HCT116 (cell line): ENCODE measurements at regions not wholly inside any gene's neighbourhood (a gene's known extent, or its start where the extent isn't known, plus 50 kb on each side); places are given as distances from the start of the nearest gene placed in this dataset.

Experiments
- ATAC-seq: fragments of 200-7000 bp; cut with Tn5 transposase; 2 replicates; pipeline ENCODE4 v1.9.1; 2020; ENCODE audit warnings: mild to moderate bottlenecking, moderate library complexity
- BruUV-seq: library from RNA; stranded (reverse); fragments of 400-500 nt; replicated peaks from 2 replicates; lab custom pipeline; 2021; lab: Mats Ljungman, UMichigan
- CTCF ChIA-PET: fragments of 300-600 bp; sonication (Branson Sonifier 250); formaldehyde crosslinking; loops from one replicate; lab custom pipeline; 2021; ENCODE audit warnings: antibody characterized with exemption; lab: Charles Lee
- POLR2A ChIA-PET: fragments of 300-600, 350-600 bp; sonication (Branson Sonifier 250); formaldehyde crosslinking; loops from one replicate; lab custom pipeline; 2021; ENCODE audit warnings: antibody characterized with exemption; lab: Charles Lee
- RAD21 ChIA-PET, 2 experiments: fragments of 300-600 bp; sonication (Branson Sonifier 250); formaldehyde crosslinking; loops; one replicate each; lab custom pipeline; 2023; ENCODE audit warnings: low total read pairs in 2 of 2; ENCODE audit not compliant: uncharacterized antibody in 2 of 2, unreplicated experiment in 2 of 2, low non-redundant PET in 1 of 2; lab: Charles Lee
- DNase-seq: peaks from one replicate; pipeline ENCODE4 v3.0.0-alpha.2; 2010; ENCODE audit warnings: low read depth, low spot score
- H2AFZ ChIP-seq: fragments of 200-600 bp; shearing (Covaris generic), sonication (generic); 2 replicates; pipeline ENCODE4 v1.6.1; 2017; ENCODE audit warnings: low read depth, mixed run types, mixed read lengths, antibody characterized with exemption, low read length; ENCODE audit not compliant: poor library complexity, severe bottlenecking
- H3K27ac ChIP-seq: 2 replicates; pipeline ENCODE4 v1.5.1; 2012; ENCODE audit warnings: low read depth, low read length
- H3K27me3 ChIP-seq: fragments of 200-600 bp; sonication (generic); 2 replicates; pipeline ENCODE4 v1.6.1; 2016; ENCODE audit warnings: mixed run types, low read length, mixed read lengths; ENCODE audit not compliant: insufficient read depth
- H3K36me3 ChIP-seq, 2 experiments: fragments of 200-500 bp in 1 of 2; fragments of 200-600 bp in 1 of 2; sonication (Bioruptor generic) in 1 of 2; sonication (generic) in 1 of 2; 2 replicates each; pipeline versions ENCODE4 v1.5.1 to v1.6.1; 2014 to 2016; ENCODE audit warnings: low read length in 2 of 2, inconsistent platforms in 1 of 2, mixed read lengths in 1 of 2, mixed run types in 1 of 2; ENCODE audit not compliant: insufficient read depth in 2 of 2, control insufficient read depth in 1 of 2
- H3K4me1 ChIP-seq, 2 experiments: fragments of 200-600 bp in 1 of 2; sonication (generic) in 1 of 2; 2 replicates each; pipeline versions ENCODE4 v1.5.1 to v1.6.1; 2012 to 2017; ENCODE audit warnings: low read length in 2 of 2, inconsistent platforms in 1 of 2, mild to moderate bottlenecking in 1 of 2, mixed read lengths in 1 of 2, mixed run types in 1 of 2, moderate library complexity in 1 of 2; ENCODE audit not compliant: insufficient read depth in 2 of 2, control insufficient read depth in 1 of 2
- H3K4me2 ChIP-seq: fragments of 200-600 bp; sonication (generic); 2 replicates; pipeline ENCODE4 v1.6.1; 2017; ENCODE audit warnings: mixed run types, low read length, mixed read lengths
- H3K4me3 ChIP-seq, 2 experiments: fragments of 200-600 bp in 1 of 2; sonication (generic) in 1 of 2; replicated peaks in 1 of 2; 2 replicates each; pipeline ENCODE4 v1.5.1; 2011 to 2016; ENCODE audit warnings: low read length in 2 of 2, control low read depth in 1 of 2, low read depth in 1 of 2, mild to moderate bottlenecking in 1 of 2, mixed read lengths in 1 of 2, mixed run types in 1 of 2
- H3K79me2 ChIP-seq: fragments of 200-600 bp; sonication (generic); 2 replicates; pipeline ENCODE4 v1.6.1; 2017; ENCODE audit warnings: mild to moderate bottlenecking, mixed run types, low read length, moderate library complexity, mixed read lengths; ENCODE audit not compliant: insufficient read depth
- H3K9ac ChIP-seq: fragments of 200-600 bp; sonication (generic); 2 replicates; pipeline ENCODE4 v1.6.1; 2016; ENCODE audit warnings: low read length, mixed read lengths
- H3K9me2 ChIP-seq: fragments of 200-600 bp; sonication (generic), shearing (Covaris generic); 2 replicates; pipeline ENCODE4 v1.6.1; 2017; ENCODE audit warnings: mixed run types, mild to moderate bottlenecking, moderate library complexity; ENCODE audit not compliant: insufficient read depth
- H3K9me3 ChIP-seq, 2 experiments: fragments of 200-500 bp in 1 of 2; fragments of 200-600 bp in 1 of 2; sonication (Bioruptor generic) in 1 of 2; sonication (generic) in 1 of 2; 2 replicates each; pipeline ENCODE4 v1.6.1; 2014 to 2017; ENCODE audit warnings: low read length in 2 of 2, mixed read lengths in 2 of 2, inconsistent platforms in 1 of 2, low read depth in 1 of 2, mild to moderate bottlenecking in 1 of 2, mixed run types in 1 of 2, moderate library complexity in 1 of 2; ENCODE audit not compliant: control insufficient read depth in 1 of 2, insufficient read depth in 1 of 2
- H4K20me1 ChIP-seq: fragments of 200-600 bp; sonication (generic), shearing (Covaris generic); 2 replicates; pipeline ENCODE4 v1.6.1; 2017; ENCODE audit warnings: mixed run types, mild to moderate bottlenecking, moderate library complexity; ENCODE audit not compliant: insufficient read depth
- CBX3 ChIP-seq: IDR thresholded peaks from 2 replicates; pipeline ENCODE4 v1.6.1; 2012; ENCODE audit warnings: low read depth
- EGR1 ChIP-seq: IDR thresholded peaks from 2 replicates; pipeline ENCODE4 v1.6.1; 2012; ENCODE audit warnings: low read depth
- ELF1 ChIP-seq: IDR thresholded peaks from 2 replicates; pipeline ENCODE4 v1.6.1; 2012; ENCODE audit warnings: low read depth, borderline replicate concordance
- EZH2 ChIP-seq: fragments of 200-600 bp; sonication (generic); IDR thresholded peaks from 2 replicates; pipeline ENCODE4 v1.6.1; 2017; ENCODE audit warnings: antibody characterized with exemption, mixed run types
- EZH2phosphoT487 ChIP-seq: fragments of 200-600 bp; IDR thresholded peaks from 2 replicates; pipeline ENCODE4 v1.6.1; 2018; ENCODE audit warnings: antibody characterized with exemption, borderline replicate concordance
- JUND ChIP-seq: IDR thresholded peaks from 2 replicates; pipeline ENCODE4 v1.6.1; 2012
- POLR2A ChIP-seq: IDR thresholded peaks from 2 replicates; pipeline ENCODE4 v1.7.0; 2011; ENCODE audit warnings: borderline replicate concordance; ENCODE audit not compliant: insufficient read depth, insufficient read length; ENCODE audit errors: extremely low read depth
- SIN3A ChIP-seq: IDR thresholded peaks from 2 replicates; pipeline ENCODE4 v1.6.1; 2012; ENCODE audit warnings: low read depth
- SP1 ChIP-seq: IDR thresholded peaks from 2 replicates; pipeline ENCODE4 v1.6.1; 2012; ENCODE audit warnings: low read depth
- TCF7L2 ChIP-seq: IDR thresholded peaks from 2 replicates; pipeline ENCODE4 v1.7.0; 2011; ENCODE audit warnings: borderline replicate concordance, inconsistent platforms; ENCODE audit not compliant: insufficient read depth, insufficient read length; ENCODE audit errors: extremely low read depth
- YY1 ChIP-seq: IDR thresholded peaks from 2 replicates; pipeline ENCODE4 v1.6.1; 2011; ENCODE audit warnings: low read length, low read depth, moderate library complexity, mild to moderate bottlenecking; ENCODE audit not compliant: insufficient replicate concordance; ENCODE audit errors: extremely low read depth
- ZFX ChIP-seq: fragments of 450-650 bp; IDR thresholded peaks from 2 replicates; pipeline ENCODE4 v1.6.1; 2017
- intact Hi-C: fragments of 100-400 bp; cut with micrococcal nuclease; formaldehyde crosslinking; loops from 2 replicates; pipeline ENCODE4 v1.10.0; 2022
- TF ChIP-seq, protein P1 (sequence below), 3 experiments: fragments of 200-600 bp in 1 of 3; sonication (generic) in 1 of 3; IDR thresholded peaks in 2 of 3; conservative IDR thresholded peaks in 1 of 3; 2 replicates each; pipeline ENCODE4 v1.5.1; 2012 to 2017; ENCODE audit warnings: low read depth in 2 of 3, low read length in 2 of 3, antibody characterized with exemption in 1 of 3, borderline replicate concordance in 1 of 3, control low read depth in 1 of 3, mild to moderate bottlenecking in 1 of 3, mixed read lengths in 1 of 3, mixed run types in 1 of 3, moderate library complexity in 1 of 3; ENCODE audit not compliant: insufficient read depth in 1 of 3
- TF ChIP-seq, protein P2 (sequence below): IDR thresholded peaks from 2 replicates; pipeline ENCODE4 v1.6.1; 2011; ENCODE audit warnings: mild to moderate bottlenecking, low read length, moderate library complexity; ENCODE audit not compliant: insufficient replicate concordance; ENCODE audit errors: extremely low read depth
- TF ChIP-seq, protein P3 (sequence below): IDR thresholded peaks from 2 replicates; pipeline ENCODE4 v1.6.1; 2012

DNA sequence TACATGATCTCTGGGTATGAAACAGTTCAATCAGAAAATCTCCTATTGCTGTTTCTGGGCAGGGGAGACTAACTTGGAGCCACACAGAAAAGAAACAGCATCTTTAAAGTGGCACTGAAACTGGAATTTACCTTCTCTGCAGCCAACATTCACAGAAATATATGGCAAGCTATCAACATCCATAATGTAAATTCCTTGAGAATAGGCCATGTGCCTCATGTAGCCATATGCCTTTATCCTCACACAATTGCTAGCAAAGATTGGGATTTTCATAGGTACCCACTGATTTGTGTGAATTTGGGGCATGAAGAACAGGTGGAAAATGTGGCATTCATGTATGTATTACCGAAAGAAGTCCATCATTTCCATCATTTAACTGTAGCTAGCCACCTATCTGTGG is 386.3 kb upstream of the TMCO5A start:
- TF ChIP-seq EGR1 (no peak), JUND (no peak), EZH2 (no peak), TCF7L2 (no peak), CBX3 (no peak), POLR2A (no peak)
- Histone ChIP-seq H3K79me2 (no peaks in the 10 kb centered on the region), H3K27ac (no peak overlapping the region), H2AFZ (no peak overlapping the region), H3K36me3 (no peaks in the 10 kb centered on the region; a peak in 1 of 4 replicates), H3K4me2 (no peak overlapping the region), H3K4me3 (no peak overlapping the region), H3K27me3 (no peaks in the 10 kb centered on the region), H3K9me3 (no peaks in the 10 kb centered on the region), H3K9ac (no peak overlapping the region), H3K4me1 (no peaks in the 10 kb centered on the region), H3K9me2 (no peaks in the 10 kb centered on the region), H4K20me1 (no peaks in the 10 kb centered on the region)
- ChIA-PET CTCF (no interaction called here), POLR2A (no interaction called here), RAD21 (no interaction called here)
- BruUV-seq, result no TSS peak
- DNase-seq (no peak), ATAC-seq (no peak)
- intact Hi-C loops, result no loop called here

DNA sequence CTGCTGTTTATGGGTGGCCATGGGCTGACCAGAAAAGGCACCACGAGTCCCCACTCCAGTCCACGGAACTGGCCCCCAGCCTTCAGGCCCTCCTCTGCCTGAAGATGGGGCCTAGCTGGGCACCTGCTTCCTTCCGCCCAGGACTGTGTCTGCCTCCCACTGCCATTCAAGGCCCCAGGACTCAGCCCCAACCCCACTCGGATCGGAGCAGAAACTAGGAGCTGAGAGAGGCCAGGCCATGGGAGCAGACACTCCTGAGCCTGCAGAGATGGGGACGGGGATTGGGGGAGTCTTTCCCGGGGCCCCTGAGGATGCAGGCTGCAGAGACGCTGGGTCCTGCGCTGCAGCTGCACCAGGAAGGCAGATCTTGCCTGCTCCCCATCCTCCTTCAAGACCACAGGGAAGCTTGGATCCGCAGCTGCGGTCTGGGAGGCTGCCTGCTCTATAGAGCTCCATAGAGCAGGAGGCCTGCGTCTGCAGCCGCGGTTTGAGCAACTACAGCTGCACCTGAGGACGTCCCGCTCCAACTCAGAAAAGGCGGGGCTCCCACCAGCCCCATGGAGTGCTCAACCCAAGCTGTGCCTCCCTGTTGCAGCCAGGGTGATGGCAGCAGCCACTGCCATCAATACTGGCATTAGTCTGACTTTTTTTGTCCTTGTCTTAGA is 383.9 kb upstream of the TMCO5A start:
- ChIA-PET RAD21 (no interaction called here), CTCF (no interaction called here)
- no peak for ATAC-seq
- TF ChIP-seq, protein P1, sequence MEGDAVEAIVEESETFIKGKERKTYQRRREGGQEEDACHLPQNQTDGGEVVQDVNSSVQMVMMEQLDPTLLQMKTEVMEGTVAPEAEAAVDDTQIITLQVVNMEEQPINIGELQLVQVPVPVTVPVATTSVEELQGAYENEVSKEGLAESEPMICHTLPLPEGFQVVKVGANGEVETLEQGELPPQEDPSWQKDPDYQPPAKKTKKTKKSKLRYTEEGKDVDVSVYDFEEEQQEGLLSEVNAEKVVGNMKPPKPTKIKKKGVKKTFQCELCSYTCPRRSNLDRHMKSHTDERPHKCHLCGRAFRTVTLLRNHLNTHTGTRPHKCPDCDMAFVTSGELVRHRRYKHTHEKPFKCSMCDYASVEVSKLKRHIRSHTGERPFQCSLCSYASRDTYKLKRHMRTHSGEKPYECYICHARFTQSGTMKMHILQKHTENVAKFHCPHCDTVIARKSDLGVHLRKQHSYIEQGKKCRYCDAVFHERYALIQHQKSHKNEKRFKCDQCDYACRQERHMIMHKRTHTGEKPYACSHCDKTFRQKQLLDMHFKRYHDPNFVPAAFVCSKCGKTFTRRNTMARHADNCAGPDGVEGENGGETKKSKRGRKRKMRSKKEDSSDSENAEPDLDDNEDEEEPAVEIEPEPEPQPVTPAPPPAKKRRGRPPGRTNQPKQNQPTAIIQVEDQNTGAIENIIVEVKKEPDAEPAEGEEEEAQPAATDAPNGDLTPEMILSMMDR (IDR thresholded peaks at IDR 0.05 in 2 of 3, conservative IDR thresholded peaks at IDR 0.05 in 1 of 3; ENCODE audit: borderline replicate concordance in 1 of 3, insufficient read depth in 1 of 3, low read depth in 2 of 3, low read length in 2 of 3), result no peak
- TF ChIP-seq, protein P2, sequence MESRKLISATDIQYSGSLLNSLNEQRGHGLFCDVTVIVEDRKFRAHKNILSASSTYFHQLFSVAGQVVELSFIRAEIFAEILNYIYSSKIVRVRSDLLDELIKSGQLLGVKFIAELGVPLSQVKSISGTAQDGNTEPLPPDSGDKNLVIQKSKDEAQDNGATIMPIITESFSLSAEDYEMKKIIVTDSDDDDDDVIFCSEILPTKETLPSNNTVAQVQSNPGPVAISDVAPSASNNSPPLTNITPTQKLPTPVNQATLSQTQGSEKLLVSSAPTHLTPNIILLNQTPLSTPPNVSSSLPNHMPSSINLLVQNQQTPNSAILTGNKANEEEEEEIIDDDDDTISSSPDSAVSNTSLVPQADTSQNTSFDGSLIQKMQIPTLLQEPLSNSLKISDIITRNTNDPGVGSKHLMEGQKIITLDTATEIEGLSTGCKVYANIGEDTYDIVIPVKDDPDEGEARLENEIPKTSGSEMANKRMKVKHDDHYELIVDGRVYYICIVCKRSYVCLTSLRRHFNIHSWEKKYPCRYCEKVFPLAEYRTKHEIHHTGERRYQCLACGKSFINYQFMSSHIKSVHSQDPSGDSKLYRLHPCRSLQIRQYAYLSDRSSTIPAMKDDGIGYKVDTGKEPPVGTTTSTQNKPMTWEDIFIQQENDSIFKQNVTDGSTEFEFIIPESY, result no peak
- TF ChIP-seq ZFX (no peak), SP1 (no peak), JUND (no peak), ELF1 (no peak), SIN3A (no peak), POLR2A (no peak), EZH2 (no peak), EZH2phosphoT487 (no peak), TCF7L2 (no peak), YY1 (no peak)
- TF ChIP-seq, protein P3, sequence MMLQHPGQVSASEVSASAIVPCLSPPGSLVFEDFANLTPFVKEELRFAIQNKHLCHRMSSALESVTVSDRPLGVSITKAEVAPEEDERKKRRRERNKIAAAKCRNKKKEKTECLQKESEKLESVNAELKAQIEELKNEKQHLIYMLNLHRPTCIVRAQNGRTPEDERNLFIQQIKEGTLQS, result no peak

More for the DNA sequence above, 383.9 kb upstream of the TMCO5A start:
- Histone ChIP-seq H2AFZ (no peak overlapping the region), H3K27me3 (no peaks in the 10 kb centered on the region), H3K36me3 (no peaks in the 10 kb centered on the region; a peak in 1 of 4 replicates), H3K79me2 (no peaks in the 10 kb centered on the region), H4K20me1 (no peaks in the 10 kb centered on the region), H3K9me2 (no peaks in the 10 kb centered on the region), H3K4me1 (no peaks in the 10 kb centered on the region), H3K27ac (no peak overlapping the region), H3K4me3 (no peak overlapping the region), H3K9me3 (no peaks in the 10 kb centered on the region), H3K9ac (no peak overlapping the region), H3K4me2 (no peak overlapping the region)
- BruUV-seq, result no TSS peak
- POLR2A ChIA-PET, result no interaction called here
- DNase-seq, result no peak
- intact Hi-C loops, result loop anchor here (5.0 kb wide), 1 partner anchor 43 kb away; no protein-coding TSS in a partner anchor
